ENCODE measurements at regions not wholly inside any gene's neighbourhood (a gene's known extent, or its start where the extent isn't known, plus 50 kb on each side); places are given as distances from the start of the nearest gene placed in this dataset.

GRCh38 chr18:24536834-24537233, 76.4 kb downstream of the HRH4 start:
- TF ChIP-seq USF2 (IDR thresholded peaks at IDR 0.05; ENCODE audit: low read length) = no peak
- TF ChIP-seq CTCF (IDR thresholded peaks at IDR 0.05; ENCODE audit: control extremely low read depth in 1 of 3, insufficient read depth in 1 of 3, low read depth in 1 of 3, low read length in 3 of 3) = no peak
- no peak for TF ChIP-seq E2F6 (IDR thresholded peaks at IDR 0.05)
- TF ChIP-seq HDAC2 (IDR thresholded peaks at IDR 0.05; ENCODE audit: borderline replicate concordance in 1 of 2, low read depth in 2 of 2, low read length in 2 of 2) = no peak
- TF ChIP-seq, protein P1, sequence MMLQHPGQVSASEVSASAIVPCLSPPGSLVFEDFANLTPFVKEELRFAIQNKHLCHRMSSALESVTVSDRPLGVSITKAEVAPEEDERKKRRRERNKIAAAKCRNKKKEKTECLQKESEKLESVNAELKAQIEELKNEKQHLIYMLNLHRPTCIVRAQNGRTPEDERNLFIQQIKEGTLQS (IDR thresholded peaks at IDR 0.05; ENCODE audit: insufficient read depth, low read depth, low read length) = no peak
- TF ChIP-seq CEBPB (IDR thresholded peaks at IDR 0.05; ENCODE audit: low read depth, low read length) = no peak
- TF ChIP-seq KDM5A (IDR thresholded peaks at IDR 0.05; ENCODE audit: low read length) = no peak
- TF ChIP-seq POLR2A (IDR thresholded peaks at IDR 0.05; ENCODE audit: control extremely low read depth in 1 of 2, low read depth in 2 of 2, low read length in 2 of 2) = no peak
- no peak for TF ChIP-seq TEAD4 (IDR thresholded peaks at IDR 0.05; ENCODE audit: low read depth, low read length)
- TF ChIP-seq, protein P2, sequence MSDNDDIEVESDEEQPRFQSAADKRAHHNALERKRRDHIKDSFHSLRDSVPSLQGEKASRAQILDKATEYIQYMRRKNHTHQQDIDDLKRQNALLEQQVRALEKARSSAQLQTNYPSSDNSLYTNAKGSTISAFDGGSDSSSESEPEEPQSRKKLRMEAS (IDR thresholded peaks at IDR 0.05) = no peak
- no peak for TF ChIP-seq SUZ12 (IDR thresholded peaks at IDR 0.05; ENCODE audit: low read length)
- no peak for TF ChIP-seq PHF8 (conservative IDR thresholded peaks at IDR 0.05; ENCODE audit: low read depth, low read length)
- no peak for TF ChIP-seq EZH2 (IDR thresholded peaks at IDR 0.05; ENCODE audit: low read depth, low read length, severe bottlenecking)
